ENCODE measurements at regions not wholly inside any gene's neighbourhood (a gene's known extent, or its start where the extent isn't known, plus 50 kb on each side); places are given as distances from the start of the nearest gene placed in this dataset.
A peak's percentile ranks its signal among the peaks of the same experiment; 100 is the strongest.

DNA sequence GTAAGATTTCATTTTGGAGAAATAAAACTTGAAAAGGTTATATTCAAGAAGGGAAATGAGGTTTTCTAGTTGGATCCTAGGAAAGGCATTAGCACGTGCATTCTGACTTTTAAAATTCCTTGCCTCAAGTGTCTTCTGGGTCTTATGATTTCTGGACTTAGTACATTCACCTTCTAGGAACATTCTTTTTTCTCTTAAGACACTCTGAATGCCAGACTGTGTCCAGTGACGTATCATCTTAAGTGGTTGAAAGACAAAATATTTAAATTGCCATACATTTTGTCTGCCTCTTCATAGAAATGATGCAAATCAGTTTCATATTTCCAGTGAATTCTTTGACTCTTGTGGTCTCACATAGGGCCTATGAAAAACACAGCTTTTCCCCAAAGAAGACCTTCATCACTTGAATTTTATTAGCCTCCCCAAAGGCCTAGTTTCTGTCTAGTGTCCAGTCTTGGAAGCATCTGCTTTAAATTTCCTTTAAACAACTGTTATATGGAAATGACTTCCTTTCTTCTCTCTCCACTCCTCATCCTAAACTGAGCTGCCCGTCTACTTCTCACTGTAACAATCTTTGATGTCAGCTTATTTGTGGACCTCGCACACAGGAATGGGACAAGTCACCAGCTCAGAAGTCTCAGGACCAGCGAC is 187.2 kb downstream of the HLX start:
- no peak for DNase-seq (ENCODE audit: low read depth in 4 of 4, low spot score in 2 of 4)

- DNase-seq (ENCODE audit: low read depth in 4 of 4, low spot score in 2 of 4) = no peak
Observed at GRCh38 chr1:221067721-221068120, 188.5 kb downstream of the HLX start.

GRCh38 chr1:221069178-221069903 is 190.1 kb downstream of the HLX start:
- DNase-seq (ENCODE audit: low read depth in 4 of 4, low spot score in 2 of 4) = no peak

- DNase-seq (ENCODE audit: low read depth in 4 of 4, low spot score in 2 of 4) = no peak
Observed at GRCh38 chr1:221069986-221070385, 190.7 kb downstream of the HLX start.

GRCh38 chr1:221071777-221072176 is 192.5 kb downstream of the HLX start:
- no peak for DNase-seq (ENCODE audit: low read depth in 4 of 4, low spot score in 2 of 4)

- no peak for DNase-seq (ENCODE audit: low read depth in 4 of 4, low spot score in 2 of 4)
Observed at GRCh38 chr1:221072214-221072613, 193.0 kb downstream of the HLX start.

DNA sequence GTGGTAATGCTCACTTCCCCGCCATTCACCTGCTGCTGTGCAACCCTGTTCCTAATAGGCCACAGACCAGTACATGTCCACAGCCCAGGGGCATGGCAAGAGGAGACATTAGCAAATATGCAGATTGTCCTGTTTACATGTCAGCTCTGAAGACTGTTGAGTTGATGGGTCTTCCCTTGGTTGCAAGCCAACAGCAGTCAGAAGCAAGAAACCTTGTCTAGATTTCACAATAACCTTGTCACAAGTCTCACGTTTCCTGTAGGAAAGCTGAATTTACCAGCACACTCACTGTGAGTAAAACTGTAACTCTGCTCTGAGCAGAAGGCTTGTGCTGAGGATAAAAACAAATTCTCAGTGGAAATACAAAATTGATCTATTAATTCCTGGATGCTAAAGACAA is 195.1 kb downstream of the HLX start:
- no peak for DNase-seq (ENCODE audit: low read depth in 4 of 4, low spot score in 2 of 4)

DNA sequence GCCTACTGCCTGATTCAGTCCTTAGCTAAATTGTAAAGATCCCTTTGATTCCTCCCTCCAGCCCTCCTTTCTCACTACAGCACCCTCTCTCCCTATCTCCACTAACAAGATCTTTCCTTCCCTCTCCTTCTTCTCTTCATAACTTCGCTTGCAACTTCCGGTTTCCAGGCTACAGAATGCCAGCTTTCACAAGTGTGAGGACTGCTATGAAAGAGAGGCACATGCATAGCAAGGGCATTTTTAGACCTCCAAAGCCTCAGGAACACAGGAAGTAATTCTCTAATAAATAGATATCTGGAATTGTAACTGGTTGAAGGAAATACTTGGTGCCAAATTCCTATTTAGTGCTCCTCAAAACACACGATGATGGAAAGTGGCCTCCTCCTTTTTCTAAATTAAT is 196.7 kb downstream of the HLX start:
- no peak for DNase-seq (ENCODE audit: low read depth in 4 of 4, low spot score in 2 of 4)

GRCh38 chr1:221076391-221076811 is 197.2 kb downstream of the HLX start:
- no peak for DNase-seq (ENCODE audit: low read depth in 4 of 4, low spot score in 2 of 4)

GRCh38 chr1:221078260-221078965 is 199.2 kb downstream of the HLX start:
- DNase-seq (ENCODE audit: low read depth in 4 of 4, low spot score in 2 of 4) = no peak

DNA sequence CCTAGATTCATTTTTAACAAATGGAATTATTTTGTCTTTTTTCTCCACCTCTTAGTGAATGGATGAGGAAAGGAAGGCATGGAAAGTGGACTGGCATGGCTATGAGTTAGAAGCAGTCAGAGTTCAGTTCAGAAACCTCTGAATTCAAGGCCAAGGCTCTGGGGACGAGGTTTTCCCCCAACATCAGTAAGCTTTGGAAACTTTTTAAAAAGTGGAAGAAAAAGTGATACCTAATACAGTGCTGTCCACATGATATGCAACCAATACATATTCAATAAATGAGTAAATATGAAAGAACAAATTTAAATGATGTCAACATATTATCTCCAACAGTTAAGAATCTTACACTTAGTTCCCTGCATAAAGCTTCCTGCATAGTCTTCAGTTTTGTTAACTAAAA is 204.7 kb downstream of the HLX start:
- DNase-seq (ENCODE audit: low read depth in 4 of 4, low spot score in 2 of 4) = no peak

- DNase-seq (ENCODE audit: low read depth in 4 of 4, low spot score in 2 of 4) = peak in 1 of 4 donors; percentile 23
Observed at GRCh38 chr1:221084681-221085080, 205.4 kb downstream of the HLX start.

DNA sequence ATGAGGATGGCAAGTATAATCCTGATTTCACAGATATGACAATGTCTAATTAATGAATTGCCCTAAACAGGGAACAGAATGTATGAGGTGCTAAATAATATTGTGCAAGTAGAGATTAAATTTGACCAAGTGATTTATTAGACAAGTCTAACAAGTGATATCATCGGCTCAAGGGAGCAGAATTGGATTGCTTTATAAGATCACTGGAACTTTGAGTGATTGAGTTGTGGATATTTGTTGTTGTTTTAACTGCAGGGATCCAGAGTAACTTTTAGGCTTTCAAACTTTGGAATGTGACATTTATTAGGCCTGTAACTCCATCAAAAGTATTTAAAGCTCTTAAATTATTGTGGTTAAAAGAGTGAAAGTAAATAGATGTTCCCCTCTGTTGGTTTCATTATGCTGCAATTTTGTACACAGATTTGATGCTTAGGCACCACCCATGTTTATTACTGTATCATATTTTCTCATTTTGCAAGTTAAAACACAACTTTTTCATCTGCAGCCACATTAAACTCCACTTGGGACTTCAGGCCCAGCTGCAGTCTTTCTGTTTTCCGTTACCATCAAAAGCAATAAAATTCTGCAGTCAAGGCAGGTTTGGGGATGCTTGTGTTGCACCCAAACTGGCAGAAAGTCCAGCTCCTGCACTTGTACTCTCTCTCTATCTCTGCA is 206.6 kb downstream of the HLX start:
- DNase-seq (ENCODE audit: low read depth in 4 of 4, low spot score in 2 of 4) = no peak

GRCh38 chr1:221087919-221088318 is 208.7 kb downstream of the HLX start:
- no peak for DNase-seq (ENCODE audit: low read depth in 4 of 4, low spot score in 2 of 4)

GRCh38 chr1:221089273-221089672 is 210.0 kb downstream of the HLX start:
- DNase-seq (ENCODE audit: low read depth in 4 of 4, low spot score in 2 of 4) = no peak

DNA sequence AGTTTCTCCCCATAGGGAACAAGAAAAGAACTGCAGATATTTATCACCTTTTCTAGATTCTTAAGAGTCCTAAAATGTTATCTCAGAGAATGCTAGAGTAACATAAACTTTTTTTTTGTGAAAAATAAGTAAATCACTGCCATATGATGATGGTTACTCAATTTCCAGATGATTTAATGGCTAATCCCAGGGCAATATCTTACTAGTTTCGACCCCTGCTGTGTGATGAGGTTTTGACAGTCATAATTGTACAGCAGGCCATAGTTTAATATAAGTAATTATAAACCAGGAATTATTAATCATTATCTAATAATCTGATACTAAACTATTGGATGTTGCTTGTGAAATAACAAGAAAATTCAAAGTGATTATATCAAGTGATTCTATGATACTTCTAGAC is 210.6 kb downstream of the HLX start:
- no peak for DNase-seq (ENCODE audit: low read depth in 4 of 4, low spot score in 2 of 4)

DNA sequence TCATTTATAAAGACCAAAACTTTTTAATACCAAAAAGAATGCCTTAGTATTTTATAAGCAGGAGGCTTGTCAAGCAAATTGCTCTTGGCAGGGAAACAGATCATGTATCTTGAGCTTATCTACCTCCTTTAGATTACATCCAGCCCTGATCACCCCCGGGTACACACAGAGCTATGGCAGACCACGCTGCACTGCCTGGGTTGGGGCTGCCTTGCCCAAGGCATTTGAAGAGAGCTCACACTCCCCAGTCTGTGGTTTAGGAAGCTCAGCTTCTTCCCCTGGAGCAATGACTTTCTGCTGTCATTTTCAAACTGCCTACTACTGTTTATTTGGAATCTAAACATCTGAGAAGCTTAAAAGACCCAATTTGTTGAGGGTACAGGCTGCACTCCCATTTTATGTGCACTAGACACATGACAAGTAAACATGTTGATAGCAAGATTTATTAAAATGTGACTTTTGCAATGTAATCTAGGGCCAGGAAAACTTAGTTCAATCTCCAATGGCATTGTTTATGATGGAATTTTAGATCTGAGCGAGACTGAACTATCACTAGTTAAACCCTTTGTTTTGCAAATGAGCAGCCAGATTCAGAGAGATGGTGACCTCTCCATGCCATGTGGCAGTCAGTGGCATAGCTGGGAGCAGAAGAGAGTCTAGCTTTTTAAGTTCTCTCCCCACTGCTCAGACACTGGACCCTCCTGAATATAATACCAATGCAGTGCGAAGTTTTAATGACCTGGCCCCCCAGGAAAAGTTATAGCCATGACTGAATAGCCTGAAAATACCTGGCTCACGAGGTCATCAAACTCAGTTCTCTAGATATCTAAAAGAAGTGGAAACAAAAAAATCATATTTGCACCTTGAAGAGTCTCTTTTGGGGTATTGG is 214.9 kb downstream of the HLX start:
- no peak for DNase-seq (ENCODE audit: low read depth in 4 of 4, low spot score in 2 of 4)

- DNase-seq (ENCODE audit: low read depth in 4 of 4, low spot score in 2 of 4) = no peak
Observed at GRCh38 chr1:221097479-221098281, 218.4 kb downstream of the HLX start.

All from left renal cortex interstitium (tissue), 4 donors.